ENCODE measurements at regions not wholly inside any gene's neighbourhood (a gene's known extent, or its start where the extent isn't known, plus 50 kb on each side); places are given as distances from the start of the nearest gene placed in this dataset.

- no peaks in the 10 kb centered on the region for H3K27me3 ChIP-seq (ENCODE audit: control insufficient read depth in 4 of 4, insufficient read depth in 4 of 4, low read length in 3 of 4)
- TF ChIP-seq FOXA1 (IDR thresholded peaks at IDR 0.05) (no peak), TAF1 (conservative IDR thresholded peaks at IDR 0.05) (no peak)
- no peak overlapping the region for H3K9ac ChIP-seq (ENCODE audit: low read depth in 1 of 2, low read length in 2 of 2)
- no peak overlapping the region for H3K4me3 ChIP-seq (ENCODE audit: low read depth in 1 of 3, low read length in 3 of 3)
- H3K27ac ChIP-seq (ENCODE audit: low read depth in 1 of 2, low read length in 2 of 2) = no peak overlapping the region
- peaks cover 0 to 7% (median 0%) of the 10 kb centered on the region in 4 donors for H3K9me3 ChIP-seq (ENCODE audit: control insufficient read depth in 4 of 4, low read length in 3 of 4)
- no peaks in the 10 kb centered on the region for H3K4me1 ChIP-seq (ENCODE audit: control insufficient read depth in 4 of 4, insufficient read depth in 4 of 4, low read length in 3 of 4)
- no peaks in the 10 kb centered on the region for H3K36me3 ChIP-seq (ENCODE audit: control insufficient read depth in 4 of 4, insufficient read depth in 3 of 4, low read depth in 1 of 4, low read length in 3 of 4)
- DNase-seq (ENCODE audit: low spot score) = no peak
Measured at GRCh38 chr1:188096521-188096920, 1267.8 kb downstream of the PLA2G4A start.

- 56% methylated on average over 2 of the region's 2 CpGs for WGBS
- H3K4me1 ChIP-seq (ENCODE audit: control insufficient read depth in 4 of 4, insufficient read depth in 4 of 4, low read length in 3 of 4) = no peaks in the 10 kb centered on the region
- no peaks in the 10 kb centered on the region for H3K27me3 ChIP-seq (ENCODE audit: control insufficient read depth in 4 of 4, insufficient read depth in 4 of 4, low read length in 3 of 4)
Measured at GRCh38 chr1:188117436-188117835, 1288.7 kb downstream of the PLA2G4A start.

More at GRCh38 chr1:188117436-188117835, 1288.7 kb downstream of the PLA2G4A start:
- DNase-seq (ENCODE audit: low spot score) = no peak
- no peaks in the 10 kb centered on the region for H3K9me3 ChIP-seq (ENCODE audit: control insufficient read depth in 4 of 4, low read length in 3 of 4)
- TF ChIP-seq ZBTB33 (IDR thresholded peaks at IDR 0.05) (no peak), HNF4A (conservative IDR thresholded peaks at IDR 0.05) (no peak), HNF4G (IDR thresholded peaks at IDR 0.05) (no peak), FOXA2 (IDR thresholded peaks at IDR 0.05) (no peak), SP1 (IDR thresholded peaks at IDR 0.05) (no peak), YY1 (IDR thresholded peaks at IDR 0.05) (no peak), TAF1 (conservative IDR thresholded peaks at IDR 0.05) (no peak), JUND (IDR thresholded peaks at IDR 0.05) (no peak), GABPA (IDR thresholded peaks at IDR 0.05 in 1 of 2, conservative IDR thresholded peaks at IDR 0.05 in 1 of 2) (no peak), FOXA1 (IDR thresholded peaks at IDR 0.05) (no peak), RXRA (IDR thresholded peaks at IDR 0.05) (no peak), EGR1 (IDR thresholded peaks at IDR 0.05; ENCODE audit: low read depth in 2 of 2) (no peak)
- TF ChIP-seq, protein P1, sequence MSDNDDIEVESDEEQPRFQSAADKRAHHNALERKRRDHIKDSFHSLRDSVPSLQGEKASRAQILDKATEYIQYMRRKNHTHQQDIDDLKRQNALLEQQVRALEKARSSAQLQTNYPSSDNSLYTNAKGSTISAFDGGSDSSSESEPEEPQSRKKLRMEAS (IDR thresholded peaks at IDR 0.05) = no peak
- TF ChIP-seq, protein P2, sequence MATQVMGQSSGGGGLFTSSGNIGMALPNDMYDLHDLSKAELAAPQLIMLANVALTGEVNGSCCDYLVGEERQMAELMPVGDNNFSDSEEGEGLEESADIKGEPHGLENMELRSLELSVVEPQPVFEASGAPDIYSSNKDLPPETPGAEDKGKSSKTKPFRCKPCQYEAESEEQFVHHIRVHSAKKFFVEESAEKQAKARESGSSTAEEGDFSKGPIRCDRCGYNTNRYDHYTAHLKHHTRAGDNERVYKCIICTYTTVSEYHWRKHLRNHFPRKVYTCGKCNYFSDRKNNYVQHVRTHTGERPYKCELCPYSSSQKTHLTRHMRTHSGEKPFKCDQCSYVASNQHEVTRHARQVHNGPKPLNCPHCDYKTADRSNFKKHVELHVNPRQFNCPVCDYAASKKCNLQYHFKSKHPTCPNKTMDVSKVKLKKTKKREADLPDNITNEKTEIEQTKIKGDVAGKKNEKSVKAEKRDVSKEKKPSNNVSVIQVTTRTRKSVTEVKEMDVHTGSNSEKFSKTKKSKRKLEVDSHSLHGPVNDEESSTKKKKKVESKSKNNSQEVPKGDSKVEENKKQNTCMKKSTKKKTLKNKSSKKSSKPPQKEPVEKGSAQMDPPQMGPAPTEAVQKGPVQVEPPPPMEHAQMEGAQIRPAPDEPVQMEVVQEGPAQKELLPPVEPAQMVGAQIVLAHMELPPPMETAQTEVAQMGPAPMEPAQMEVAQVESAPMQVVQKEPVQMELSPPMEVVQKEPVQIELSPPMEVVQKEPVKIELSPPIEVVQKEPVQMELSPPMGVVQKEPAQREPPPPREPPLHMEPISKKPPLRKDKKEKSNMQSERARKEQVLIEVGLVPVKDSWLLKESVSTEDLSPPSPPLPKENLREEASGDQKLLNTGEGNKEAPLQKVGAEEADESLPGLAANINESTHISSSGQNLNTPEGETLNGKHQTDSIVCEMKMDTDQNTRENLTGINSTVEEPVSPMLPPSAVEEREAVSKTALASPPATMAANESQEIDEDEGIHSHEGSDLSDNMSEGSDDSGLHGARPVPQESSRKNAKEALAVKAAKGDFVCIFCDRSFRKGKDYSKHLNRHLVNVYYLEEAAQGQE (IDR thresholded peaks at IDR 0.05) = no peak
- TF ChIP-seq, protein P3, sequence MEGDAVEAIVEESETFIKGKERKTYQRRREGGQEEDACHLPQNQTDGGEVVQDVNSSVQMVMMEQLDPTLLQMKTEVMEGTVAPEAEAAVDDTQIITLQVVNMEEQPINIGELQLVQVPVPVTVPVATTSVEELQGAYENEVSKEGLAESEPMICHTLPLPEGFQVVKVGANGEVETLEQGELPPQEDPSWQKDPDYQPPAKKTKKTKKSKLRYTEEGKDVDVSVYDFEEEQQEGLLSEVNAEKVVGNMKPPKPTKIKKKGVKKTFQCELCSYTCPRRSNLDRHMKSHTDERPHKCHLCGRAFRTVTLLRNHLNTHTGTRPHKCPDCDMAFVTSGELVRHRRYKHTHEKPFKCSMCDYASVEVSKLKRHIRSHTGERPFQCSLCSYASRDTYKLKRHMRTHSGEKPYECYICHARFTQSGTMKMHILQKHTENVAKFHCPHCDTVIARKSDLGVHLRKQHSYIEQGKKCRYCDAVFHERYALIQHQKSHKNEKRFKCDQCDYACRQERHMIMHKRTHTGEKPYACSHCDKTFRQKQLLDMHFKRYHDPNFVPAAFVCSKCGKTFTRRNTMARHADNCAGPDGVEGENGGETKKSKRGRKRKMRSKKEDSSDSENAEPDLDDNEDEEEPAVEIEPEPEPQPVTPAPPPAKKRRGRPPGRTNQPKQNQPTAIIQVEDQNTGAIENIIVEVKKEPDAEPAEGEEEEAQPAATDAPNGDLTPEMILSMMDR (IDR thresholded peaks at IDR 0.05; ENCODE audit: low read depth, low read length, missing input control) = no peak
- no peak overlapping the region for H3K9ac ChIP-seq (ENCODE audit: low read depth in 1 of 2, low read length in 2 of 2)
- H3K4me3 ChIP-seq (ENCODE audit: low read depth in 1 of 3, low read length in 3 of 3) = no peak overlapping the region
- no peaks in the 10 kb centered on the region for H3K36me3 ChIP-seq (ENCODE audit: control insufficient read depth in 4 of 4, insufficient read depth in 3 of 4, low read depth in 1 of 4, low read length in 3 of 4)
- H3K27ac ChIP-seq (ENCODE audit: low read depth in 1 of 2, low read length in 2 of 2) = no peak overlapping the region

Measured in liver (tissue), 8 donors.